HG03095 (cell line): ENCODE measurements at regions not wholly inside any gene's neighbourhood (a gene's known extent, or its start where the extent isn't known, plus 50 kb on each side); places are given as distances from the start of the nearest gene placed in this dataset.

Source experiments
- ATAC-seq: cut with Tn5 transposase; IDR thresholded peaks from one replicate; pipeline ENCODE4 v1.9.1; 2021; ENCODE audit warnings: moderate library complexity; ENCODE audit not compliant: unreplicated experiment

DNA sequence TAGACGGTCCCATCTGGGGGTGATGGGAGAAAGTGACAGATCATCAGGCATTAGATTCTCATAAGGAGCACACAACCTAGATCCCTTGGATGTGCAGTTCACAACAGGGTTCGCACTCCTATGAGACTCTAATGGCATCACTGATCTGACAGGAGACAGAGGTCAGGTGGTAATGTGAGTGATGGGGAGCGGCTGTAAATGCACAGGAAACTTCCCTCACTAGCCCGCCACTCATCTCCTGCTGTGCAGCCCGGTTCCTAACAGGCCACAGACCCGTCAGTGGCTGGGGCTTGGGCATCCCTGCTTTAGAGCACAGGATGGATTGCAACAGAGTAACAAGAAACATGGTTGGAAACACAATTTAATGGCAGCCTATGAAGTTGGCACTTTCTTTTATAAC is 172.6 kb upstream of the VCX3A start:
- ATAC-seq = no peak

GRCh38 chrX:6701085-6701484 is 166.2 kb upstream of the VCX3A start:
- no peak for ATAC-seq

DNA sequence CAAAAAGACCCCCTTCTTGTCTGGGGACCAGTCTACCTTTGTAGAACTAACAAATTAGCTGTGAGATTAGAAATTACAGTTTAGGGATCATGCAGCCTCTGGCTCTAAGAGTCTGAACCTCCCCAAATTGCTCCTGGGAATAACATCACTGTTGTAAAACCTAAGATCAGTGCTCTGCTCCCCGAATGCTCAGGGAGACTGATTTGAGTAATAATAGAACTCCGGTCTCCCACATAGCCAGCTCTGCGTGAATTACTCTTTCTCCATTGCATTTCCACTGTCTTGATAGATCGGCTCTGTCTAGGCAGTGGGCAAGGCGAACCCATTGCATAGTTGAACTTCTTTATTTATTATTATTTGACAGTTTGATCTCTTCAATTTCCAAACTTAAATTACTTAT is 160.8 kb upstream of the VCX3A start:
- no peak for ATAC-seq

DNA sequence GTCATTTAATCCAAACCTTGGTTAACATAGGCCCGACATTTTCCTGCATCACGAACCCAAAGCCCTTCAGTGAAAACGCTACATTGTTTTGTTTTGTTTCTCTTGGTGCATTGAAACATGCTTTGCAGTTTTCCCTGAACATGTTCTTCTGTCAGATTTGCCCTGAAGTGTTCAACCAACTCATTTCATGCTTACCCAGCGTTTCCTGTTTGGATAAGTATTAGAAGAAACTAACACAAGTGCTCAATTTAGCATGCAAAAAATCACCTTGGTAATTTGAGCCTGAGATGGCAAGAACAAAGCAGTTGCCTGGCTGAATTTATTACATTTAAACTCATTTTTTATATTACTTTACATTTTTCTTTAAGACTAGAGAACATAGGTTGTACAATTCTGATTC is 160.1 kb upstream of the VCX3A start:
- ATAC-seq = no peak

GRCh38 chrX:6694221-6694620 is 159.3 kb upstream of the VCX3A start:
- ATAC-seq = no peak

DNA sequence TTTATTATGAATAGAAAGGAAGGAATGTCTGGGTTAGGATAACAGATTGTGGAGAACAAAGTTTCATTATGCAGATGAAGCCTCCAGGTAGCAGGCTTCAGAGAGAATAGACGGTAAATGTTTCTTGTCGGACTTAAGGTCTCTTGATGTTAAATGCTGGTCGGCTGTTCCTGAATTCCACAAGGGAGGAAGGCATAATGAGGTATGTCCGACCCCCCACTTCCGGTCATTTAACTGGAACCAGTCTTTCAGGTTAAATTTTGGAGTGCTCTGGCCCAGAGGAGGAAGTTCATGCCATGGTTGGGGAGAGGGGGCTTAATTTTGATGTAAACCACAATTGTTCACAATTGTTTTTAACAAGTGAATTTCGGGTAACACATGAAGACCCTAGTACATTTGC is 158.1 kb upstream of the VCX3A start:
- ATAC-seq = no peak

- ATAC-seq = no peak
Measured at GRCh38 chrX:6685489-6685888, 150.6 kb upstream of the VCX3A start.

- no peak for ATAC-seq
Measured at GRCh38 chrX:6683353-6683752, 148.4 kb upstream of the VCX3A start.

DNA sequence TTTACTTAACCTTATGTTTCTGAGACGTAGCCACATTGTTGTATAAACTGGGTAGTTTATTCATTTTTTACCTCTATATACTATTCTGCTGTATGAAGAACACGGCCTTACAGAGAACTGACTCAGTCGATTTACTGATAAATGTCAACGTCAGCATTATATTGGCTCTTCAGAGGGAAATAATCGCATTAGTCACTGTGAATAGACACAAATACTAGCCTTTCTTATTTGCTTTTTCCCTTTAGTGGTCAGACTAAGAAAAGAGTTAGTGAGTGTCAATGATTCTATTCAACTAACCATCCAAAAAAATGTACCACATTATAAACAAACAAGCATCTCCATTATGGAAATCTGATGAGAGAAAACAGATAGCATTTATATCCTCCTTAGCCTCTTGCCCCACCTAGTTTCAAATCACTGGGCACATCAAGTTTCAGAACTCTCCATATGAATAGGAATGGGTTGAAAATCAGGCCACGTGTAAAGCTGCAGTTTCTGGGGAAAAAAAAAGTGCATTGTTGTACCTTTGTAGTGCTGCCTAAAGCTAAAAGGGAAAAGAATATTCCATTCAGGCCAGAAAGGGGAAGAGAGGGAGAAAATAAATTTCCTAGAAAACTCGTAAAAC is 146.7 kb upstream of the VCX3A start:
- ATAC-seq = no peak

- no peak for ATAC-seq
Measured at GRCh38 chrX:6679988-6680387, 145.1 kb upstream of the VCX3A start.

DNA sequence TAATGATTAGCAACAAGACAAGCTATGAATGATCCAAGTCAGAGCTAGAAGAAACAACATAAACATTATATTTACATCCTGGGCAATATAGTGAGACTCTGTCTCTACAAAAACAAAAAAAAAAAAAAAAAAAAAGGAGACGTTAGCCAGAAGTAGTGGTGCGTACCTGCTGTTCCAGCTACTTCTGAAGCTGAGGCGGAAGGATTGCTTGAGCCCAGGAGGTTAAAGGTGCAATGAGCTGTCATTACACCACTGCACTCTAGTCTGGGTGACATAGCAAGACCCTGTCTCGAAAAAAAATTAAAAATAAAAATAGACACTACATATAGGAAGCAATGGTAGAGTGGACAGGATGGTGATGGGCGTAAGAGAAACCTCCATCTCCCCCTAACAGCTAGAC is 144.6 kb upstream of the VCX3A start:
- ATAC-seq = no peak

DNA sequence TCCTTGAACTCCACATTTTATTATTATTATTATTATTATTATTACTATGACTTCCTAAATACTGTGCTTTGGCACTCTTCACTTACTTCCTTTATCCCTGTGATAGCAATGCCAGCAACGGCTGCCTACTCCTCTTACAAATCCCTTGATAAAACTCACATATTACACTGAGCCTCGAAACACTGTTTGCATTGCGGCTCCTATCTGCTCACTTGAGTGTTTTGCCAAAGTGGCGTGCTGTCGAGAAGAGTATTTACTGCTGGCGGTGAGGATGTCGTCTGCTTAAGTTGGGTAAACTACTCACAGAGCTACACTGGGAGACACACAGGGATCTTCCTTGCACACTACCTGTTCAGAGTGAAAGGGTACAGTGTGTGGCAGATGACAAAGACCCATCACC is 143.4 kb upstream of the VCX3A start:
- no peak for ATAC-seq

- no peak for ATAC-seq
Measured at GRCh38 chrX:6674734-6675133, 139.8 kb upstream of the VCX3A start.

DNA sequence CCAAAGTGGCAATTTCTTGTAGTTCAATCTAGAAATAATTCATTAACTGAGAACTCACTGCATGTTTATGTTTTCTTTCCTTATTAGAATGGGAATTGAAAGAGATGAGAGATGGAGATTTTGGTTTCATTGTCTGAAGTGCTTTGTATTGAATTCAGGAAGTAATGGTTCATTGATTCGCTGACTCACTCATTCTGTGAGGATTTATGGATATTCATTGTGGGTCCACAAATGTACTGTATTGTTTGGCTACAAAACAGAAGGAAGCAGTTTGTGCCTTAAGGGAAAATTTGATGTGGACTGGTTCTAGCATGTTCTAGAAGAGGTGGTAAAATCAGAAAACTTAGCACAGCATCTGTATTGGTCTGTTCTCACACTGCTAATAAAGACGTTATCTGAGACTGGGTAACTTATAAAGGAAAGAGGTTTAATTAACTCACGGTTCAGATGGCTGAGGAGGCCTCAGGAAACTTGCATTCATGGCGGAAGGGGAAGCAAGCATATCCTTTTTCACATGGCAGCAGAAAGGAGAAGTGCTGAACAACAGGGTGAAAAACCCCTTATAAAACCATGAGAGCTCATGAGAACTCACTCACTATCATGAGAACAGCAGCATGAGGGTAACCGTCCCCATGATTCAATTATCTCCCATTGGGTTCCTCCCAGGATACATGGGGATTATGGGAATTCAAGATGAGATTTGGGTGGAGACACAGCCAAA is 132.3 kb upstream of the VCX3A start:
- ATAC-seq = peak; percentile 63

- ATAC-seq = no peak
Measured at GRCh38 chrX:6666624-6667023, 131.7 kb upstream of the VCX3A start.

DNA sequence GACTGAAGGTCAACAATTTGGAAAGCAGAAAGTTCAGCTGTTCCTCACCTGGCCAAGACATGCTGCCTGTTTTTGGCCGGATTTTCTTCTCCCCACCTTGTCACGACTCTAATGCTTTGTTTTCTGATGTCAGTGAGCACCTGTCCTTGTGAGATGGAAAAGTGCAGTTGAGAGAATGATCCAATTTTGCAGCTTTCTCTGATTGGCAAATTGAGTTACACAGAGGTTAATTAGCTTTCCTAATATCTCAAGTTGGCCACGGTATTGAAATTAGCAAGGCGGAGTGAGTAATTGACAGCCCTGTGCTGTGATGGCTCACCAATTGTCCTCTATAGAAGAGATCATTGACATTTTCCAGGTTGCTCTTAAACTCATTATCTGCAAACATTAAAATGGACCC is 126.8 kb upstream of the VCX3A start:
- no peak for ATAC-seq

GRCh38 chrX:6660567-6661264 is 125.8 kb upstream of the VCX3A start:
- ATAC-seq = no peak

DNA sequence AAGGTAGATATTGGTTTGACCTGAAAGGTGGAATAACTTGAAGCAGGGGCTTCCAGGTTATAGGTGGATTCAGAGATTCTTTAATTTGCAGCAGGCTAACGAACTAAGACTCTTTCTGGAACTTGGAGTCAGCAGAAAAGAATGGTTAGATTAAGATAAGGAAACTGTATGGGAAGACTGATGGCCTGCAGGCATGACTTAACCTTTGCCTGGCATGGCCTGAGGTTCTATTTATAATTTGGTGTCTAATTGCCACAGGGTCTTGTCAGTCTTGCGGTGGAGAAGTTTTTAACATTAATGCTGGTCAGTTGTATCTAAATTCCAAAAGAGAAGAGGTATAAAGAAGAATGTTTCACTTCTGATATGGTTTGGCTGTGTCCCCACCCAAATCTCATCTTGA is 110.3 kb upstream of the VCX3A start:
- no peak for ATAC-seq

GRCh38 chrX:6644411-6644810 is 109.5 kb upstream of the VCX3A start:
- no peak for ATAC-seq

DNA sequence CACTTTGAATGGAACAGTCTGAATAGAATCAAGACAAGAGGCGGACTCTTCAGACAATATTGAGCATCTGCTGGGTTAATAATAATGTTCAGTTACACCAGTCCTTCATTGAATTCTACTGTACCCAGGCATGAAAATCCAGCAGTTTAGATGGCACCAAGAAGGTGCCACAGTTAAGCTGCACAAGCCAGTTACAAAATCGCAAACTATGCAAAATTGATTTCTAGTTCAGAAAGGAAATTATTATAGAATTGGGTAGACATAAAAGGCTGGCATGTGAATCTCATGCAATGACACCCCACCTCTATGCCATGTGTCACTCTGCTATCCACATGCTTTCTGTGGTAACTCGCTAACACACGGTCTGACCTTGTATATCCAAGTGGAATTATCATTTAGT is 105.8 kb upstream of the VCX3A start:
- ATAC-seq = no peak

GRCh38 chrX:6614506-6614905 is 79.6 kb upstream of the VCX3A start:
- no peak for ATAC-seq

DNA sequence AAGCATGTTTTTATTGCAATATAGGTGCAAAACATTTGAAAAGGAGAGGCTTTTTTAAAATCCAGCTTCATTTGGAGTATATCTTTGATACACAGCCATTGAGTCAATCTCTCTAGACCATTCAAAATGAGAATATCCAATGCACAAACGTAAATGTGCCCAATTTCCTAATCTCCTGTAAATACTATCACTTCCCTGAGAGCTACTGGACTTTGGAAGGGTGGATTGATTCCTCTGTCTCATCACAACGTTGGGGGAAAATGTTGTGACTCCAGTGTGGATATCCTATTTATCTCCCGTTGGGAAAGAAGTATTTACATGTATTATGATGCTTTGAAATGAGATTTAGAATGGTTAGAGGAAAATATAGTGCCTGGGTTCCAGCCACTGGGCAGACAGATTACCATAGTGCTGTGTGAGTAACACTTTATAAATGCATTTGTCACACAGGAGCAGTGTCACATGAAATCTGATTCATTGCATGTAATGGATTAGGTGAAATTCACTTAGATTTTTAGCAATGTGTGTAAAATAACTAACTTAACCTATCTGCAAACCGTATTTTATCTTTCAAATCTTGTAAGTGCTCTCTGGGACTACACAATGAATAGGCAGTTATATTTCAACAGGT is 64.4 kb upstream of the VCX3A start:
- ATAC-seq = no peak
